Coronary artery (tissue), 2 donors: ENCODE measurements at regions not wholly inside any gene's neighbourhood (a gene's known extent, or its start where the extent isn't known, plus 50 kb on each side); places are given as distances from the start of the nearest gene placed in this dataset.

Experiments used
- DNase-seq: peaks from one replicate; pipeline ENCODE4 v3.0.0-alpha.2; 2017; ENCODE audit warnings: low spot score
- H3K27ac ChIP-seq, 2 donors: fragments of 200-600 bp; sonication (generic); one replicate each; pipeline ENCODE4 v1.5.1; 2016 to 2019
- H3K4me3 ChIP-seq: fragments of 200-600 bp; sonication (generic); 2 replicates; pipeline ENCODE4 v1.5.1; 2016; ENCODE audit warnings: mild to moderate bottlenecking, moderate library complexity
- CTCF ChIP-seq: fragments of 200-600 bp; sonication (generic); IDR thresholded peaks from one replicate; pipeline ENCODE4 v1.5.1; 2019; ENCODE audit warnings: antibody characterized with exemption

GRCh38 chr10:120406376-120406775, 50.7 kb upstream of the PLPP4 start:
- DNase-seq = no peak
- Histone ChIP-seq H3K27ac (no peak overlapping the region), H3K4me3 (no peak overlapping the region)
- no peak for TF ChIP-seq CTCF
